NCI-H2107 treated with DMSO at 0.1 percent for 48 hours (cell line): ENCODE measurements at regions not wholly inside any gene's neighbourhood (a gene's known extent, or its start where the extent isn't known, plus 50 kb on each side); places are given as distances from the start of the nearest gene placed in this dataset.
"Not testable (repeated sequence)": the region's sequence is repeated elsewhere in the genome, so short reads cannot be mapped to it uniquely, and the experiment has no call there.

Experiments used
- DNase-seq: peaks from one replicate; lab custom pipeline; 2025; ENCODE audit not compliant: unreplicated experiment; lab: John Stamatoyannopoulos, UW

- DNase-seq, result no peak
Observed at GRCh38 chr13:47892374-47892773, 108.7 kb downstream of the SUCLA2 start.

DNA sequence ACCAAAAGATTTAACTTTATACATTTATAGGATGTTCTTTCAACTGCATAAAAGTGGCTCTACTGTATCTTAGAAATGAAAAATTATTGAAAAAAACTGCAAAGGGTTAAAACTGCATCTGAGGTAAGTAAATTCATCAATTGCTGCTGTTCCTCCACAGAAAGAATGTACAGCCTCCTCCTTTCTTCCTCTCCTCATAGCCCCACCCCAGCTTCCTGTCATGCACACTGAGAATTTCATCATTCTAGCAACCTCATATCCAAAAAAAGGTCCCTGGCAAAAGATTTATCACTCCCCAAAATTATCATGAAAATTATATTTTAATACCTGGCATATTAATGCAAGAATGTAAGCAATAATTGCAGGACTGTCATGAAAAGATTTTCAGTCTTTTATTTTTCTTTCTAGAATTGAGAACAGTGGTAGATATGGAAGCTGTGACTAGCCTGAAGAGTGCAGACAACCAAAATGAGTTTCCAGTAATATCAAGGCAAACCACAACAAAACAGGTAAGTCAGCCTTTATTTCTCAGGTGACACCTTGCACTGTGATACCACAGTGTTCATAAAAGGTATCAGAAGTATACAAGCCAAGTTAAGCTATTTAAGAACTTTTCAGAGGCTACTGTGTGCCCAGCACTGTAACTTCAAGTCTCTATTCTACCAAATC lies 110.8 kb downstream of the SUCLA2 start:
- no peak for DNase-seq

DNA sequence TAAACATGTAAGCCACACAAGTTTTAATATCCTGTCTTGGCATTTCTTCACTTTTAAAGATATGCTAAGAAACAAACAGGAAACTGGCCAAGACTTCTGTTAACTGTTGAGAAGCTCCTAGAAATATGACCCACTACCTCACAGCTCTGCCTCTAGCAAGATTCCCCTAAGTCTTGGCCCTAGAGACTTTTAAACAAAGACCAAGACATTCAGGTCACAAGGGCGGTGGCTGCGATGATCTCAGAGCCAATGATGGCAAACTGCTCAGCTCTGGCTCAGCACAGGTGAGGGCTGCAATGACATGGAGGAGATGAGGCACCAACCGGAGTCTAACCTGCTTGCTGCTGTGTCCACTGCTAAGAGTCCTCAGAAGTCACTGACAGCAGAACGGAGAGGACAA lies 114.8 kb downstream of the SUCLA2 start:
- no peak for DNase-seq

DNA sequence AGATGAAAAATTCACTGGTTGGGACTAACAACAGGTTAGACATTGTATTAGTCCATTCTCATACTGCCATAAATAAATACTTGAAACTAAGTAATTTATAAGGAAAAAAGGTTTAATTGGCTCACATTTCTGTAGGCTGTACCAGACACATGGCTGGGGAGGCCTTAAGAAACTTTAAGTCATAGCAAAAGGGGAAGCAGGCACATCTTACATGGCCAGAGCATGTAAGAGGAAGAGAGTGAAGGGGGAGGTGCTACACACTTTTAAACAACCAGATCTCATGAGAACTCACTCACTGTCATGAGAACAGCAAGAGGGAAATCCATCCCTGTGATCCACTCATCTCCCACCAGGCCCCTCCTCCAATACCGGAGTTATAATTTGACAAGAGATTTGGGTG lies 125.9 kb downstream of the SUCLA2 start:
- no peak for DNase-seq

DNA sequence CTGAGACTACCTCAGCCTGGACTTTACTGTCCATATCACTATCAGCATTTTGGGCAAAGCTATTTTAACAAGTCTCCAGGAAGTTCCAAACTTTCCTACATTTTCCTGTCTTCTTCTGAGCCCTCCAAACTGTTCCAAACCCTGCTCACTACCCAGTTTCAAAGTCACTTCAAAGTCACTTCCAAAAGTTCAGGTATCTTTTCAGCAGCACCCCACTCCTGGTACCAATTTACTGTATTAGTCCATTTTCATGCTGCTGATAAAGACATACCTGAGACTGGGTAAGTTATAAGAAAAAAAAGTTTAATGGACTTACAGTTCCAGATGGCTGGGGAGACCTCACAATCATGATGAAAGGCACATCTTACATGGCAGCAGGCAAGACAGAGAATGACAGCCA lies 127.1 kb downstream of the SUCLA2 start:
- not testable (repeated sequence) for DNase-seq

DNA sequence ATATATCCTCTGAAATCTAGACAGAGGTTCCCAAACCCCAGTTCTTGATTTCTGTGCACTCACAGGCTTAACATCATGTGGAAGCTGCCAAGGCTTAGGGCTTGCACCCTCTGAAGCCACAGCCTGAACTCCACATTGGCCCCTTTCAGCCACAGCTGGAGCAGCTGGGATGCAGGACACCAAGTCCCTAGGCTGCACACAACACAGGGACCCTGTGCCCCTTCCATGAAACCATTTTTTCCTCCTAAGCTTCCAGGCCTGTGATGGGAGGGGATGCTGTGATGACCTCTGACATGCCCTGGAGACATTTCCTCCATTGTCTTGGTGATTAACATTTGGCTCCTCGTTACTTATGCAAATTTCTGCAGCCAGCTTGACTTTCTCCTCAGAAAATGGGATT lies 127.8 kb downstream of the SUCLA2 start:
- DNase-seq, result not testable (repeated sequence)

DNA sequence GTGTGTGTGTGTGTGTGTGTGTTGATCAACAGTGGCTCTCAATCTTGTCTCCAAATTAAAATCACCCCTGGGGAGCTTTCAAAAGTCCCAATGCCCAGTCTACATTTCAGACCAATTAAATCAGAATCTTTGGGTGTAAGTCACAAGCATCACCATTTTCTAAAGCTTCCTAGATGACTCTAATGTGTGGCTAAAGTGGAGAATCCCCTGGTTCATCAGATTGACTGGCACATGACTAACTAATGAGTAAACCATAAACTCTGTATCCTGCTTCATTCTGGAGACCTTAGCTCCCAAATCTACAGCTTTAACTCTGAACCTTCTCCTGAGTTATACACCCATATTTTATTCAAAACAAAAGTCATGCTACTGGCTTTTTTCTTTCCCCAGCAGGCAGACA lies 131.3 kb downstream of the SUCLA2 start:
- no peak for DNase-seq

DNA sequence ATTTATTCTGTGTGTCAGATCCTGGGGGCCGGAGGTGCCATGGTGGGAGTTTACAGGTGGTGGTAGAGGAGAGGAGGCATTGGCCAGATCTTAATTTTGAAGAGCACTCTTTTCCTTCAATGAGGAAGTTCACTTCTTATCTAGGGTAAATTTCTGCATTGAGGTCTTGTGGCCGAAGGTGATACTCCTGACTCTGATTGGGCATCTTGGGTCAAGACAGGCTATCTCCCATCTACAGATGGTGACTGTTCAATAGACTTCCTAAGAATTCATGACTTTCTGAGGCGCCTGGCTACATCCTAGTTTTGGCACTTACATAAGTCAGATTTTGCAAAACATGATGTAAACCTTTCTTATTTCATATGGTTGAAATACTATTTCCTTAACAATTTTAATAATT lies 135.2 kb downstream of the SUCLA2 start:
- no peak for DNase-seq

DNA sequence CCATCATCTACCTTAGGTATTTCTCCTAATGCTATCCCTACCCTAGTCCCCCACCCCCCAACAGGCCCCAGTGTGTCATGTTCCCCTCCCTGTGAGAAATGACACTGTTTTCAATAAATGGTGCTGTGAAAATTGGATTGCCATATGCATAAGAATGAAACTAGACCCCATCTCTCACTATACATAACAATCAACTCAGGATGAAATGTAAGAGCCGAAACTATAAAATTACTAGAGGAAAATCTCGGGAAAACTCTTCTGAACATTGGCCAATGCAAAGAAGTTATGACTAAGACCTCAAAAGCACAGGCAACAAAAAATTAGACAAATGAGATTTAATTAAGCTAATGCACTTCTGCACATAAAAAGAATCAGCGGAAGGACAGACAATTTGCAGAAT lies 138.2 kb downstream of the SUCLA2 start:
- DNase-seq, result no peak

DNA sequence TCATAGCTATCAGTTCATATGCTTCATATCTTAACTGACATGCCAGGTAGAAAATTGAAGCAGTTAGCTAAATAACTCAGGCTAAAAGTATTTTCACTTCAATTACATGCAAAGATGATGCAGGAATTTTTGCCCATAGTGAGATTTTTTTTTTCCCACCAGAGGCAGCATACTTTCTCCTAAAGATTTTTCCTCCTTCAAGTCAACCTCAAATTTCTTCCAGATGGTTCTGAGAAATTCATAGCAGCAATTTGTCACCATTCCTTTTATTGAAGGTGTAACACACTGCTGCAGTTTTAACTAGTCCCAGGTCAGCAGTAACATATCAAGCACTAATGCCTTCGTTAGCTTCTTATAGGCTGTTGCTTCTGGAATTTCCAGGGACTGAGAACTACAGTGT lies 141.9 kb downstream of the SUCLA2 start:
- DNase-seq, result no peak

DNA sequence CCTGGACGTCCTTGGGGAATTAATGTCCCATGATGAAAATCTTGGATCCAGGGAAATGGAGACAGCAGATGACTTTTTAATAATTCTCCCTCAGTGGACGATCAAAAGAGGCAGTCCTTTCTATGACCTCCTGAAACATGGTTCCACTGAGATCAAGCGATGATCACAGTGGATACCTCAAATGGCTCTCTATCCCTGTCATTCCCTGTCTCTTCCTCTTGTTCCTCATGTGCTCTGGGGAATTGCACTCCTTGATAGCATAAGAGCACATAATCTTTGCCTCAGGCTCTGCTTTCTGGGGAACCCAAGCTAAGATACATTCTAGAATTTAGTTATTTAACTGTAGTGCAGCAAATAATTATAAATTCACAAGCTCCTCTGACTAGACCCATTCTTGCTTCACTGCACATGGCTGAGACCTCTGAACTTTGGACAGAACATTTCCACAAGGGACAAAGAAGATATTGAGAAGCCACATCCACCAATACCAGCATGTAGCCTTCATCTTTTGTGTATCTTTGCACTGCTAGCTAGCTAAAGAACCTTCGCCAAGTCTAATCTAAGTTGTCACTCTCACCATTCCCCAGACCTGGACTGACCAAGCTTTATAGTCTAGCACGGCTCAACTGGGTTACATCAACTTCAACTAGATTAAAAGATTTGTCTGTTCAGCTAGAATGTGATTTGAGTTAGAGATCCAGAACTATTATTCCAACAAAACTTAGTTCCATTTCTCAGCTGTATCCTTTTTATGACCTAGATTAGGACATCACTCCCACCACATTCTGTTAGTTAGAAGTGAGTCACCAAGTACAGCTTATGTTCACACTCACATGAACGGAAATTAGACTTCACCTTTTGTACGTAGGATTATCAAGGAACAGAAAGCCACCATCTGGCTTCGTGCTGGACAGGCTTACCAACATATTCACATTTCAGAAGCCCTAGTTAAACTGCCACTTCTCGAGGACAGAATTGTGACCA lies 142.7 kb downstream of the SUCLA2 start:
- DNase-seq, result no peak

DNA sequence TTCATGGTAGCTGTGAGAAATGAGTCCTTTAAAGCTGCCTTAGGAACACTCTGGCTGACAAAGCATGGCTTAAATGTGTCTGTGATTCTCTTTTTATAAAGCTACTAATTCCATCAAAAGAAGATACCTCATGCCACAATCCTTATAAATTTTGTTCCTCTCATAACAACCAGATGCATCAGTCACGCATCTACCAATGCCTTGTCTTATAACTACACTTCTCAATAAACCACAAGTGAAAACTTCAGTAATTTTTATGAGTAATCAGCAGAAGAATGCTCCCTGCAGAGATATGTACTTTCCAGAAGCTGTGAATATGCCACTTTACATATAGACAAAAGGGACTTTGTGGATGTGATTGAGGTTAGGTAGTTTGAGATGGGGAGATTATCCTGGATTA lies 147.8 kb downstream of the SUCLA2 start:
- no peak for DNase-seq

GRCh38 chr13:47846886-47847285 lies 154.2 kb downstream of the SUCLA2 start:
- DNase-seq, result no peak

DNA sequence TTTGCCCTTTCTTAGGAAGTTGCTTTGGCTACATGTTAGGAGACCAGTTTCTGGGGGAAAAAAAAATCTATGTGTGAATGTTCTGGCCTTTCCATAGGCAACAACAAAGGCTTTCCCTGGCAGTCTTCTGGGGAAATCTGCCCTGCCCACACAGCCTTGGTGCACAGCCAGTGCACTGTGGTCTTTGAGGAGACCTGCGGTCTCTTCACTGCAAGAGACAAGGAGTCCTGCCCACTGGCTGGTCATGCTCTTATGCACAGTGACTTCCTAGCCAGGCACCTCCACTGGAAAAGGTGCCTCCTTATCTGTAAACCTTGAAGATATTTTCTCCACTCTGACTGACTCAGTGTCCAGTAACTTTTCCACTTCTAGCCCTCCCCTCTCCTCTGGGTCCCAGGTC lies 155.1 kb downstream of the SUCLA2 start:
- DNase-seq, result no peak

DNA sequence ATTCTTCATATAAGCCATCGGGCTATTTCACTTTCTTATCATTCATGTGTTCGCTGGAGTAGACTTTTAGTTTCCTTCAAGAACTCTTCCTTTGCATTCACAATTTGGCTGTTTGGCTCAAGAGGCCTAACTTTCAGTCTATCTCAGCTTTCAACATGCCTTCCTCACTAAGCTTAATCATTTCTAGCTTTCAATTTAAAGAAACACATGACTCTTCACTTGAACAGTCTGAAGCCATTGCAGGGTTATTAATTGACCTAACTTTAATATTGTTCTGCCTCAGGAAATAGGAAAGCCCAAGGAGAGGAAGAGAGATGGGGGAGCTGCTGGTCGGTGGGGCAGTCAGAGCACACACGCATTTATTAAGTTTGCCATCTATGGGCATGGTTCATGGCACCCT lies 158.1 kb downstream of the SUCLA2 start:
- no peak for DNase-seq

DNA sequence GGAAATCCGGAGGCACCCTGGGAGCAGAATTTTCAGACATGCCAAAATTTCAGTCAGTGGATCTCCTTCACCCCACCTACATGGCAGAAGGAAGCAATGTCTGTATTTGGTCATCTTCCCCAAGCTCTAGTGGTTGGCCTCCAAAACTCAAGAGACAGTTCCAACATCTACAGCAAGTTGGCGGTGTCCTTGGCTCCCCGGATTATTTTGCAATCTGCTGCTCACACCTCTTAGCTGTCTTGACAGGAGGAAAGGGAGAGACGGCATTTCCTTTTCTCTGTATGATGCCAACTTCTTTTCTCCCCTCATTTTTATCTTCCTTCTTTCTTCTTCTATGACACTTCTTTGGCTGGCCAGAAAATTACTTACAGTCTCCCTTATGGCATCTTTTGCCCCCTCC lies 159.9 kb downstream of the SUCLA2 start:
- DNase-seq, result no peak

DNA sequence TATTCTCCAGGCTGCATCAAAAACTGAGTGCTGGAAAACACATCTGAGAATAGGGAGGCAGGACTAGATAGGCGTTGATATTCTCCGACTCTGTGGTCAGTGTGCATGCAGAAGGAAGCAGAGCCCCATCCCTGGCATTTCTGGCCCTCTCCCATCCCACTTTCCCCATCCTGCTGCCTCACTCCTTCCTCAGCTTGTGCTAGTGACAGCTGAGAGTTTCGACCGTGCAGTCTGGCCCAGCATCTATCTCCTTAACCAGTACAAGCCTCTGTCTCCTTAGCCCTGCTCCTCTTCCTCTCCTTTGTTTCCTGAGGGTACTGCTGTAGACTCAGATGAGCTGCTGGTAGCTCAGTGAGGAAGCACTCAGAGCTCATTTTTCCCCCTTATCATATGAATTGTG lies 163.2 kb downstream of the SUCLA2 start:
- DNase-seq, result no peak

DNA sequence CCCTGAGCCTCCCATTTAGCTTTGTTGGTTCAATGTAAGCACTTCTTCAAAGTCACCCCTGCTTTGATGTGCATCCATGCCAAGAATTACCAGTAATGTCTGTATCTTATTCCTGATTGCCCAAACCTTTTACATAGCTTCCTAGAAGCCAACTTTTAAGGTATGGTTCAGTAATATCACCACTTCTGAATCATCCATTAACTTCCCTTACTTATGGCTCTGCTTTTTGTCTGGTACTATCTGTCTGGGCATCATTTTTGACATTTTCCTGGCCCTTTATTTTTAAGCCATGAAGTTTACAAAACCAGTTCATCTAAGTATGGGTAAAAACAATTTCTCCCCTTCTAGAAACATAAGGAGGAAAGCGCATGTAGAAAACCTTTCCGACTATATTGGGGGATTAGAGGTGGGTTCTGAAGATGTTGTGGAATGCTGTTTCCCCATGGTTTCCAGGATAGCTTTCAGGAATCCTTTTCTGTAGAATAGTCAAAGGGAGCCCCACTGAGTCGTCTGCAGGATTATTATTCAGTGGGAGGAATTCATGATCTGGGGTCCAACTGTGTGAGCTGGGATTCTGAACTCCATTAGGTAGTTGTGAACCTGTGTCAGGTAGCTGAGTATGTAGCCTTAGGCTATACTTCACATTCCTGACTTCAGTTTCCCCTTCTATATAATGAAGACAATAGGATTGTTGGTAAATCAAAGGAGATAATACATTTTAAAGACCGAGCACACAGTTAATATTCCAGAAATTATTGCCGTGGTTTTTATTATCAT lies 163.8 kb downstream of the SUCLA2 start:
- DNase-seq, result no peak

- DNase-seq, result no peak
Observed at GRCh38 chr13:47835470-47836228, 165.4 kb downstream of the SUCLA2 start.

GRCh38 chr13:47832458-47832972 lies 168.6 kb downstream of the SUCLA2 start:
- no peak for DNase-seq

- DNase-seq, result no peak
Observed at GRCh38 chr13:47831265-47831664, 169.8 kb downstream of the SUCLA2 start.
